IPS-18a (cell line): ENCODE measurements at regions not wholly inside any gene's neighbourhood (a gene's known extent, or its start where the extent isn't known, plus 50 kb on each side); places are given as distances from the start of the nearest gene placed in this dataset.
"Not testable (repeated sequence)": the region's sequence is repeated elsewhere in the genome, so short reads cannot be mapped to it uniquely, and the experiment has no call there.

ENCODE experiments used
- H3K27ac ChIP-seq: one replicate; pipeline ENCODE4 v1.5.1; 2013; ENCODE audit warnings: low read length
- H3K27me3 ChIP-seq: one replicate; pipeline ENCODE4 v1.6.1; 2013; ENCODE audit warnings: mild to moderate bottlenecking, low read length; ENCODE audit not compliant: control insufficient read depth, insufficient read depth
- H3K36me3 ChIP-seq: one replicate; pipeline ENCODE4 v1.6.1; 2013; ENCODE audit warnings: low read depth, low read length; ENCODE audit not compliant: control insufficient read depth
- H3K4me1 ChIP-seq: one replicate; pipeline ENCODE4 v1.6.1; 2013; ENCODE audit warnings: low read depth, low read length; ENCODE audit not compliant: control insufficient read depth
- H3K4me3 ChIP-seq: one replicate; pipeline ENCODE4 v1.5.1; 2013; ENCODE audit warnings: low read length
- H3K9ac ChIP-seq: one replicate; pipeline ENCODE4 v1.6.1; 2013; ENCODE audit warnings: mild to moderate bottlenecking, low read length, moderate library complexity
- H3K9me3 ChIP-seq: one replicate; pipeline ENCODE4 v1.6.1; 2013; ENCODE audit warnings: low read depth, low read length; ENCODE audit not compliant: control insufficient read depth

DNA sequence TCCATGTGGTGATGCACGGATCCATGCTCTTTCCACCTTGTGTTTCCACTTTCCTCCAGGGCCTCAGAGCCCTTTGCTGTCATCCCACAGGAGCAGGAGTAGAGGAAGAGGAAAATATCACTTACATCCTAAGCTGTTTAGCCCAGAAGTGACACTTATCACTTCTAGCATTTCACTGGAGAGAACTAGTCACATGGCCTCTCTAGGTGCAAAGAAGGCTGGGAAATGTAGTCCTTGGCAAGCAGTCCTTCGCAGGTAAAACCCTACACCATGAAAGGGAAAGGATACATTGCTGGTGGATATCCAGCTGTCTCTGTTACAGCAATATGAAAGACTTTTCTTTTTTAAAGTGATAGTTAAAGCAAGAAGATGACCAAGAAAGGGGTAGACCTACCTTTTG, 185.9 kb downstream of the RGS9 start:
- no peaks in the 10 kb centered on the region for H3K27me3 ChIP-seq
- no peaks in the 10 kb centered on the region for H3K36me3 ChIP-seq
- no peak overlapping the region for H3K9ac ChIP-seq
- no peak overlapping the region for H3K27ac ChIP-seq
- H3K4me1 ChIP-seq, result no peaks in the 10 kb centered on the region
- no peaks in the 10 kb centered on the region for H3K9me3 ChIP-seq
- H3K4me3 ChIP-seq, result no peak overlapping the region

DNA sequence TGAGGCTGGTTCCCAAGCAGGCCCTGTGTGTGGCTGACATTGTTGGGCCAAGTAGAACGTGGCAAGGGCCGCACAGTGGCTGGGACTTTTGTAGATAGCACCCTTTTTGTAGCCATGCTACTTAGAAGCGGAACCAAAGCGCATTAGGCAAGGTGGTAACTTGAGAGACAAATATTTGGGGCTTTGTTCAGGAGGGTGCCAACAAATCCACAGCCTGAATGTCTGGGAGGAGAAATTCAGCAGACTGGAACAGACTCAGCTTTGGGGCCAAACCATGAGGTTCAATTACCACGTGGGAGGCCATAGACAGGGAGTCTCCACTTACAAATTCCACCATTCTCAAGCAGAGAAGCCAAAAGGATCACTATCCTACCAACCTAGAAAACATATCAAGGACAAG, 183.7 kb downstream of the RGS9 start:
- no peak overlapping the region for H3K27ac ChIP-seq
- H3K4me1 ChIP-seq, result no peaks in the 10 kb centered on the region
- no peaks in the 10 kb centered on the region for H3K36me3 ChIP-seq
- no peak overlapping the region for H3K9ac ChIP-seq
- no peaks in the 10 kb centered on the region for H3K9me3 ChIP-seq
- H3K27me3 ChIP-seq, result no peaks in the 10 kb centered on the region
- H3K4me3 ChIP-seq, result no peak overlapping the region

DNA sequence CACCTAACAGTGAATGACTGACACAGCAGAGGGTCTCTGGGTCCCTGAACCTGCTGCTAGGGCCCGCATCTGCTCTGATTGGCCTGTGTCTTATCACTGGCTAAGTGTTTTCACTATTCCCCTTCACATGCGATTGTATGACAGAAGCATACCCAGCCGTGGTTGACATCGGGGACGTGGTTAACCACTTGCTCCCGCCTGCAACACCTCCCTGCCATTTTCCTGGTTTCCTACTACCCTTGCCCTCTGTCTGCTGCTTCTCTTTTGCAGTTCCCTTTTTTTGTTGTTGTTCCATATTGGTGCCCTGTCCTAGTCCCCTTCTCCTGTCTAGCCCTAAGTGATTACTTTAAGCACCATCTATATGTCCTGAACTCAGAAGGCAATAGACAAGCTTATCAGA, 177.0 kb downstream of the RGS9 start:
- H3K9ac ChIP-seq, result no peak overlapping the region
- no peaks in the 10 kb centered on the region for H3K9me3 ChIP-seq
- no peaks in the 10 kb centered on the region for H3K27me3 ChIP-seq
- H3K36me3 ChIP-seq, result no peaks in the 10 kb centered on the region
- no peak overlapping the region for H3K4me3 ChIP-seq
- H3K4me1 ChIP-seq, result peaks cover 4% of the 10 kb centered on the region
- no peak overlapping the region for H3K27ac ChIP-seq

DNA sequence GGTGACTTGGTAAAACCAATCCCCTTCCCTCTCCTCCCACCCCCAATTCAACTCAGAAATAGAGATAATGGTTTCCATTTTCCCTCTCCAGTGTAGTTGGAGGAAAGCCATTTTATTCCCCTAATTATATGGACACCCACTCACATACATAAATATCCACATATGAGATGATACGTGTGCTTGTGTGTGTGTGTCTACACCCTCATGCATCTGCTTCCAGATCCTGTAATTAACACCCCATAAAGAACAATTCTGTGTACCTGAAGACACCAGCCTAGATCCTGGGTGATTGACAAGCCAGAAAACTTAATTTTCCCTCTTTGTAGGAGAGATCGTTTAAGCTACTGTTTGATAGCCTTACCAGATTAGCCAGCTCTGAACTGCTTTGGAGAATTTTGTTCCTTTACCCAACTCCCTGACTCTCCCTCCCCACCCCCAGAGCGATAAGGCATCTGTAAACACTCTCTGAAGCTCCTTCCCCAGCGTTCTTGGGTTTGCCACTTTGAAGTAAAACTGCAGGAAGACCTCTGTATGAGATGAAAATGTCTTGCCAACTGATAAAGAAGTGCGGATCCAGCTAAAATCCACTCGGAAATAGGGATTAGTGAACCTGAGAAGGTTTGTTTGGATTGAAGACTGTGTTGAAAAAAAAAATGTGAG, 175.7 kb downstream of the RGS9 start:
- H3K27ac ChIP-seq, result no peak overlapping the region
- no peaks in the 10 kb centered on the region for H3K27me3 ChIP-seq
- no peaks in the 10 kb centered on the region for H3K9me3 ChIP-seq
- H3K36me3 ChIP-seq, result no peaks in the 10 kb centered on the region
- H3K9ac ChIP-seq, result no peak overlapping the region
- H3K4me1 ChIP-seq, result peaks cover 4% of the 10 kb centered on the region
- H3K4me3 ChIP-seq, result no peak overlapping the region

DNA sequence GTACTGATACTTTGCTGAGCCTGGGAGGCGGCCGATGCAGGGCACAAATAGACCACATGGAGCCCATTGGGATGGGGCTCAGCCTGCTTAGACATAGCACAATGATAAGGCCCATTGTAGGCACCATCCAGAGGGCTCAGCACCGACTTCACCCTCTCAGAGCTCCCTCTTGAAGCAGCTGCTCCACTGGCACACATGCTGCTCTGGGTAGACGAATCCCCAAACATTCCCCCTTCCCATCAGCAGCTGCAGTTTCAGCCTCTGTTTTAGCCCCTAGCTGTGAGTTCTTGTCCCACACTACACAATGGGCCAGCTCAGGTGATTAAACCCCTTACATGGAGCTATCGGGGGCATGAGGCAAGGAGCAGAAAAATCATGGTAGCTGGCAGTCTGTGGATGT, 174.1 kb downstream of the RGS9 start:
- H3K36me3 ChIP-seq, result no peaks in the 10 kb centered on the region
- no peak overlapping the region for H3K9ac ChIP-seq
- H3K4me1 ChIP-seq, result peaks cover 4% of the 10 kb centered on the region
- no peak overlapping the region for H3K27ac ChIP-seq
- no peaks in the 10 kb centered on the region for H3K27me3 ChIP-seq
- H3K4me3 ChIP-seq, result no peak overlapping the region
- no peaks in the 10 kb centered on the region for H3K9me3 ChIP-seq

DNA sequence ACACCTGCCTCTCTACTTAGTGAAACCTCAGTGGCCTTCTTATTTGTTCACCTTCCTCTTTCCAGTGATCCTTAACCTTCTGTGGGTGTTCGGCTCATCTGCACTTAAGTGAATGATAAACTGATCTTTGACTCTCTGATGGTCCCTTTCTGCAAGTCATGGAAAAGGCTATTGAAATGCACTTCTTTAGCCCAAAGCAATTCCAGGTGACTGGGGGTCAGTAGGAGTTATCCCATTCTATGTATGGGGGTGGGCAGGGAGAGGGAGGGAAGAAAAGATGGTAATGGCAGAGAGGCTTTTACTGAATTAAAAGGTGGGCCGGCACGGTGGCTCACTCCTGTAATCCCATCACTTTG, 170.8 kb downstream of the RGS9 start:
- Histone ChIP-seq H3K9ac (no peak overlapping the region), H3K27ac (no peak overlapping the region), H3K4me1 (peaks cover 1% of the 10 kb centered on the region), H3K4me3 (no peak overlapping the region), H3K27me3 (no peaks in the 10 kb centered on the region), H3K36me3 (no peaks in the 10 kb centered on the region), H3K9me3 (no peaks in the 10 kb centered on the region)

DNA sequence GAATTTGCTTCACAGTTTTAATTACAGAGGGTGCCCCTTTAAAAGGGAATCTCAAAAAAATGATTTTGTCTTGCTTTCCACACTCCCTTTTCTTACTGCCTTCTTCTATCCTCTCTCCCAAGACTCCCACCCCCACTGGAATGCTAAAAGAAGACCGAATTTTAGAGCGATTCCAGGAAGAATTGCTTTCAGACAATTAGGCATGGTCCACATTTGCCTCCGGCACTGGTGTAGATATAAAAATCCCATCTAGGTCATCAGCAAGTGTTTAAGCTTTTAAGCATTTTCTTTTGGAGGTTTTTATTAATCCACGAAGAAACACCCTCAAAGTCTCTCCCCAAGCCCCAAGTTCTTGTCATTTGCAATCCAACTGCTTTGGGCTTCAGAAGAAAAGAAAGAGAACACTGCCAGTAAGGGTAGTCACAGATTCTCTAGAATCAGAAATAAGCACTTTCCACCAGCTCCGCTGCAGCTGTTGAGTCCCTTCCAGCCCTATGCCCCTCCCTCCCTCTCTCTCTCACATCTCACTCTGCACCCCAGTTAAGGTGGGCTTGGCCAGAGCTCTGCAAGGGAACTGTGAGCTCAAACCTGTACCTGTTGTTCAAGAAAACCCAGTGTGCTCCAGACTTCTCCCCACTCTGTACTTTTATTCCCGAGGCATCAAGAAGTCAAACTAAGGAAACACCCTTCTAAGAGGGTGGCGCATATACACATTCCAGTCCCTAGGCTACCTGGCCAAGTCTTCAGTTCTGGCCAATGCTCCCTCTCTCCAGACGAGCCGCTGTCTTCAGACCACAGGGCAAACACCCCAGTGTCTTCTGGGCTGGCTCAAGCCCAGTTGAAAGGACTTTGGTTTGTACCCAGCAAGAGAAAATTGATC, 170.2 kb downstream of the RGS9 start:
- H3K4me1 ChIP-seq, result no peaks in the 10 kb centered on the region
- H3K36me3 ChIP-seq, result no peaks in the 10 kb centered on the region
- no peak overlapping the region for H3K9ac ChIP-seq
- no peak overlapping the region for H3K4me3 ChIP-seq
- H3K9me3 ChIP-seq, result no peaks in the 10 kb centered on the region
- H3K27ac ChIP-seq, result no peak overlapping the region
- H3K27me3 ChIP-seq, result no peaks in the 10 kb centered on the region

DNA sequence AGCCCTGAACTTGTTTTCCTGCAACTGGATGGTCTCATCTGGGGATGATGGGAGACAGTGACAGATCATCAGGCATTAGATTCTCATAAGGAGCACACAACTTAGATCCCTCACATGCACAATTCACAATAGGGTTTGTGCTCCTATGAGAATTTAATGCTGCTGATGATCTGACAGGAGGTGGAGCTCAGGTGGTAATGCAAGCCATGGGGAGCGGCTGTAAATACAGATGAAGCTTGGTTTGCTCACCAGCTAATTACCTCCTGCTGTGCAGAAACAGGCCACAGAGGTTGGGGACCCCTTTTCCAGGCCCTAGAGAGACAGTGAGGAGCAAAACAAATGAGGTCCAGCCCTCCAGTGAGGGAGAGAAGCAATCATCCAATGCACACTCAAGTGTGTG, 168.6 kb downstream of the RGS9 start:
- H3K9me3 ChIP-seq, result no peaks in the 10 kb centered on the region
- no peaks in the 10 kb centered on the region for H3K4me1 ChIP-seq
- H3K27ac ChIP-seq, result no peak overlapping the region
- no peak overlapping the region for H3K9ac ChIP-seq
- H3K36me3 ChIP-seq, result no peaks in the 10 kb centered on the region
- H3K4me3 ChIP-seq, result no peak overlapping the region
- no peaks in the 10 kb centered on the region for H3K27me3 ChIP-seq

DNA sequence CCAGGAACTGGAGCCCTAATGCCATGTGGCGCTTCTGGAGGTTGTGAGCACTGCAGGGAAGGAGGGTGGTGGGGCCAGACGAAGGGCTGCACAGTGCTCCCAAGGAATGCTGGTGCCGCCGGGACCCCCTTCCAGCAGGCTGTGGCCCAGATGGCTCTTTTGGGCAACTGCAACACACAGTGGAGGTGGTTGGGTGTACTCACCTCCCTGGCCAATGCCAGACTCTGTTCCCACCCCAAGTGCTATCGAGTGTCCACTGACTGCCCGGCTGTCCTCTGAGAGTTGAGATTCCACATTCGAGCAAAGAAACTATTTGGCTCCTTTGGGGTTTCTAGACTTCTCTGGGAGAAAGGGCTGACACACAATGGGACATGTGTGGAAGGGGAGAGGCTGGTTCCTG, 167.9 kb downstream of the RGS9 start:
- H3K36me3 ChIP-seq, result no peaks in the 10 kb centered on the region
- no peak overlapping the region for H3K27ac ChIP-seq
- H3K4me3 ChIP-seq, result no peak overlapping the region
- no peaks in the 10 kb centered on the region for H3K9me3 ChIP-seq
- no peaks in the 10 kb centered on the region for H3K4me1 ChIP-seq
- H3K9ac ChIP-seq, result no peak overlapping the region
- no peaks in the 10 kb centered on the region for H3K27me3 ChIP-seq

DNA sequence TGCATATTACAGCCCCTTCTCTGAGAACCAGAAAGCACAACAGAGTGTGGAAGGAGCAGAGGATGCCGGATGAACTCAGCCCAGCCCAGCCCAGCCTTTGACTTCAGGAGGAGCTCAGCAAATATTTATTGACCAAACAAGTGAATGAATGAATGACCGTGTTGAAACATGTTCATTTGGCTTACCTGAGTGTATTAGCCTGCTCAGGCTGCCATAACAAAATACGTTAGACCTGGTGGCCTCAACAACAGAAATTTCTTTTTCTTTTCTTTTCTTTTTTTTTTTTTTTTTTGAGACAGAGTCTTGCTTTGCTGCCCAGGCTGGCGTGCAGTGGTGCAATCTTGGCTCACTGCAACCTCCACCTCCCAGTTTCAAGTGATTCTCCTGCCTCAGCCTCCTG, 164.7 kb downstream of the RGS9 start:
- H3K4me3 ChIP-seq, H3K27me3 ChIP-seq, H3K4me1 ChIP-seq, H3K36me3 ChIP-seq, H3K27ac ChIP-seq, H3K9ac ChIP-seq, H3K9me3 ChIP-seq: not testable (repeated sequence)

DNA sequence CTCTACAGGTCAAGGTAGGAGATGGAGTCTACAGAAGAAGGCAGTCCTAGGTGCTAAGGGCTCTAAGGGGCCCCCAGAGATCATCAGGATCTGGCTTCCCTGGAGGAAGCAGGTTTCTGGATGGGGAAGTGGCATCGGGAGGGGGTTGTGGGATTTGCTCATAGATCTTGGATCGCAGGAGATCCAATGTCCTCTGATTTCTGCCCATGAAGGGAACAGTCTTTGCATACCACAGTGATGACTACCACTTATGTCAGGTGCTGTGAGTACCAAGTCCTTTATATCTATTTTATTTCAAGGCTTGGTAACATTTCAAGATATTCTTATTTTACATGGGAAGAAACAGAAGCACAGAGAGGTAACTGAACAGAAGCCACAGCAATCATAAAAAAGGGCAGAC, 164.0 kb downstream of the RGS9 start:
- Histone ChIP-seq H3K27ac (no peak overlapping the region), H3K4me1 (no peaks in the 10 kb centered on the region), H3K4me3 (no peak overlapping the region), H3K9ac (no peak overlapping the region), H3K36me3 (no peaks in the 10 kb centered on the region), H3K27me3 (no peaks in the 10 kb centered on the region), H3K9me3 (no peaks in the 10 kb centered on the region)

DNA sequence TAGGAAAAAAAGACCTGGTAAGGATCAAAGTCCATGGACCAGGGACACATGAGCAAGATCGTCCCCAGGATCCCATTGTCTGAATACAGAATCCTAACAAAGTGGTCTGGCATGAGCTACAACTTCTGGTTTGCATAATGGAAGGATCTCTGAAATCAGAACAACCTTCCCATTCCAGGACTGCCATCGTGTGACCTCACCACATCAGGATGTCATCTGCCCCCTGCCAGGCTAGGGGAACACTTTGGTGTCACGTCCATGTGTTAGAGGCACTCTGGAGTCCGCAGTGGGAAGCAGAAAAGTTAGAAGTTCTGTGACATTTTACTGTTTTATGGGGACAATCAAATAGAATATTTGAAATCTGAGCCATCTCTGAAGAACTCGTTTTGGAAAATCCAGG, 160.7 kb downstream of the RGS9 start:
- H3K27ac ChIP-seq, result no peak overlapping the region
- H3K9me3 ChIP-seq, result no peaks in the 10 kb centered on the region
- H3K36me3 ChIP-seq, result no peaks in the 10 kb centered on the region
- H3K27me3 ChIP-seq, result no peaks in the 10 kb centered on the region
- peaks cover 2% of the 10 kb centered on the region for H3K4me1 ChIP-seq
- no peak overlapping the region for H3K4me3 ChIP-seq
- H3K9ac ChIP-seq, result no peak overlapping the region
